BE2C (cell line): ENCODE measurements at regions not wholly inside any gene's neighbourhood (a gene's known extent, or its start where the extent isn't known, plus 50 kb on each side); places are given as distances from the start of the nearest gene placed in this dataset.
A peak's percentile ranks its signal among the peaks of the same experiment; 100 is the strongest.
"Not testable (repeated sequence)": the region's sequence is repeated elsewhere in the genome, so short reads cannot be mapped to it uniquely, and the experiment has no call there.

ENCODE experiments used
- DNase-seq: peaks from one replicate; pipeline ENCODE4 v3.0.0-alpha.2; 2020
- H3K27me3 ChIP-seq: fragments of 250-450 bp; sonication (Bioruptor Pico); 2 replicates; pipeline ENCODE4 v1.5.1; 2020; ENCODE audit warnings: mild to moderate bottlenecking
- H3K36me3 ChIP-seq: fragments of 250-450 bp; sonication (Bioruptor Pico); 2 replicates; pipeline ENCODE4 v1.5.1; 2020; ENCODE audit warnings: mild to moderate bottlenecking
- H3K4me1 ChIP-seq: fragments of 250-450 bp; sonication (Bioruptor Pico); 2 replicates; pipeline ENCODE4 v1.5.1; 2020
- H3K4me3 ChIP-seq: 2 replicates; pipeline ENCODE4 v1.5.1; 2011; ENCODE audit warnings: low read depth, low read length
- H3K9me3 ChIP-seq: fragments of 250-450 bp; sonication (Bioruptor Pico); 2 replicates; pipeline ENCODE4 v1.5.1; 2020
- CTCF ChIP-seq: IDR thresholded peaks from 2 replicates; pipeline ENCODE4 v1.5.1; 2012; ENCODE audit warnings: mild to moderate bottlenecking, low read depth, low read length

GRCh38 chr5:159514229-159514810 lies 184.0 kb upstream of the IL12B start:
- no peak for TF ChIP-seq CTCF
- no peak overlapping the region for H3K4me3 ChIP-seq
- no peaks in the 10 kb centered on the region for H3K27me3 ChIP-seq

GRCh38 chr5:159515197-159515596 lies 184.9 kb upstream of the IL12B start:
- H3K27me3 ChIP-seq, result no peaks in the 10 kb centered on the region
- H3K4me1 ChIP-seq, result 0 out of 2 replicates have a peak, but pooled peaks cover 3% of the 10 kb centered on the region
- no peaks in the 10 kb centered on the region for H3K9me3 ChIP-seq
- H3K36me3 ChIP-seq, result no peaks in the 10 kb centered on the region
- no peak for DNase-seq
- no peak overlapping the region for H3K4me3 ChIP-seq
- TF ChIP-seq CTCF, result no peak

More at GRCh38 chr5:159514229-159514810, 184.0 kb upstream of the IL12B start:
- Histone ChIP-seq H3K36me3 (no peaks in the 10 kb centered on the region), H3K9me3 (no peaks in the 10 kb centered on the region), H3K4me1 (0 out of 2 replicates have a peak, but pooled peaks cover 3% of the 10 kb centered on the region)
- peak; percentile 28 for DNase-seq

- Histone ChIP-seq H3K36me3 (no peaks in the 10 kb centered on the region), H3K4me1 (0 out of 2 replicates have a peak, but pooled peaks cover 3% of the 10 kb centered on the region), H3K27me3 (no peaks in the 10 kb centered on the region), H3K9me3 (no peaks in the 10 kb centered on the region), H3K4me3 (no peak overlapping the region)
- peak; percentile 64 for TF ChIP-seq CTCF
- peak; percentile 40 for DNase-seq
Observed at GRCh38 chr5:159515909-159516415, 185.7 kb upstream of the IL12B start.

- no peak for TF ChIP-seq CTCF
- 0 out of 2 replicates have a peak, but pooled peaks cover 3% of the 10 kb centered on the region for H3K4me1 ChIP-seq
- no peaks in the 10 kb centered on the region for H3K9me3 ChIP-seq
- H3K4me3 ChIP-seq, result no peak overlapping the region
- no peaks in the 10 kb centered on the region for H3K36me3 ChIP-seq
- DNase-seq, result no peak
- no peaks in the 10 kb centered on the region for H3K27me3 ChIP-seq
Observed at GRCh38 chr5:159518371-159518770, 188.1 kb upstream of the IL12B start.

- no peak for DNase-seq
- 0 out of 2 replicates have a peak, but pooled peaks cover under 1% of the 10 kb centered on the region for H3K4me1 ChIP-seq
- H3K4me3 ChIP-seq, result no peak overlapping the region
- TF ChIP-seq CTCF, result no peak
- no peaks in the 10 kb centered on the region for H3K27me3 ChIP-seq
- no peaks in the 10 kb centered on the region for H3K36me3 ChIP-seq
- no peaks in the 10 kb centered on the region for H3K9me3 ChIP-seq
Observed at GRCh38 chr5:159519365-159519764, 189.1 kb upstream of the IL12B start.

- no peak for DNase-seq
- H3K4me3 ChIP-seq, result no peak overlapping the region
- no peaks in the 10 kb centered on the region for H3K4me1 ChIP-seq
- no peaks in the 10 kb centered on the region for H3K9me3 ChIP-seq
- no peaks in the 10 kb centered on the region for H3K36me3 ChIP-seq
- no peak for TF ChIP-seq CTCF
- no peaks in the 10 kb centered on the region for H3K27me3 ChIP-seq
Observed at GRCh38 chr5:159522841-159523240, 192.6 kb upstream of the IL12B start.

- H3K9me3 ChIP-seq, H3K4me3 ChIP-seq, H3K36me3 ChIP-seq, H3K27me3 ChIP-seq, H3K4me1 ChIP-seq, DNase-seq: not testable (repeated sequence)
Observed at GRCh38 chr5:159524279-159524678, 194.0 kb upstream of the IL12B start.
